ELF-1 (cell line): ENCODE measurements at regions not wholly inside any gene's neighbourhood (a gene's known extent, or its start where the extent isn't known, plus 50 kb on each side); places are given as distances from the start of the nearest gene placed in this dataset.

ENCODE experiments used
- DNase-seq: peaks from one replicate; pipeline ENCODE4 v3.0.0-alpha.2; 2016; ENCODE audit warnings: low read depth, low spot score

DNA sequence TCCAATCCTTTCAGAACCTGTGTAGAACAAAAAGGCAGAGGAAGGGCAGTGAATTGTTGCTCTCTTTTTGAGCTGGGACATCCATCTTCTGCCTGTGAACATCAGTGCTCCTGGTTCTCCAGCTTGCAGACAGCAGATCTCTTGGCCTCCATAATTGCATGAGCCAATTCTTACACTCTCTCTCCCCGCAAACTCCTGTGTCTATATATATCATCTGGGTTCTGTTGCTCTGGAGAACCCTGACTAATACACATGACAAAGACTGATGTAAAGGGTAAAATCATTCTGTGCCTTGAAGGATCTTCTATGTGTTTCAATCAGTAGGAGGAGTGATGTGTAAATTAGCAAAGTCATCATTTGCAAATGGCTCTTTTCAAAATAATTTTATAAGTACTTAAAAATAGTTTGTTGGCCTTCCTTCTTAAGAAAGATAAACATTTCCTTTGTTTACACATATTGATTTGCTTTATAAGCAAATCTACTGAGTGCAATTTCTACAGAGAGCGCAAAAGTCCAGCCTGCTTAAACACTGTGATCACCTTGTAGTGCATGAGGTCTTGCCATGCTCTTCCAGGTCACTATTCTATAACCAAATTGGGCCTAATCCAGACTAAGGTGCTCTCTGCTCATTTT lies 154.9 kb upstream of the ANKRD28 start:
- DNase-seq, result no peak

DNA sequence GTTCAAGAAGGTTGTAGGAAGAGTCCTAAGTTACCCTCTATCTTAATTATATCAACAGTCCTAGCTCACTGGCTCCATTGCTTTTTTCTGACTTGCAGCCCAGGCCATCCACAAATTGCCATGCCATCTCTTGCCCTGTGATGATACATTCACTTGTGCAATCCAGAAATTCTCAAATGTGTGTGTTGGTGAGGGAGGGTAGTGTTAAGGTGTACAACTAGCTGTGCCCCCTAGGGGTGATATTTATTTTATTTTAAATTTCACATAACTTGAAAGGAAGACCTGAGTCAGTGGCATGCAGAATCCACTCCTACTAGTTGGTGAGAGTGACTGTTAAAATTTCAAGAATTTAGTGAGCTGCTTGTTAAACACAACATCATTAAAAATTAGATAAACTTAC lies 156.1 kb upstream of the ANKRD28 start:
- DNase-seq, result no peak

DNA sequence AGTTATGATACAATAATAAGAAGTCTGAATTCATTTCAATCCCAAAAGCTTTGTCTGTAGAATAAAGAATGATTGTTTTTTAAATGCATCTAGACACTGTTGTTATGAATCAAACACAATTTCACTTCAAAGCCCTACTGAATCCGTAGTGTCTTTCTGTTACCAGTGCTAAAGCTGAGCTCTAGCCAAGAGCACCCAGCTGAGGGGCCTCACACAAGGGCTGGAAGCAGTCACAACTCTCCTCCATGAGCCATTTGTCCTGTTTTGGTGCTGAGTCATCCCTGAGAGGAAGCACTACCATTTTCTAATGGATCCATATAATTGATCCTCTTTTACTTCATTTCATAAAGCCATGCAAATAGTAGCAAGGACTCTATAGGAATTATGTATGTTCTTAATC lies 158.2 kb upstream of the ANKRD28 start:
- no peak for DNase-seq

DNA sequence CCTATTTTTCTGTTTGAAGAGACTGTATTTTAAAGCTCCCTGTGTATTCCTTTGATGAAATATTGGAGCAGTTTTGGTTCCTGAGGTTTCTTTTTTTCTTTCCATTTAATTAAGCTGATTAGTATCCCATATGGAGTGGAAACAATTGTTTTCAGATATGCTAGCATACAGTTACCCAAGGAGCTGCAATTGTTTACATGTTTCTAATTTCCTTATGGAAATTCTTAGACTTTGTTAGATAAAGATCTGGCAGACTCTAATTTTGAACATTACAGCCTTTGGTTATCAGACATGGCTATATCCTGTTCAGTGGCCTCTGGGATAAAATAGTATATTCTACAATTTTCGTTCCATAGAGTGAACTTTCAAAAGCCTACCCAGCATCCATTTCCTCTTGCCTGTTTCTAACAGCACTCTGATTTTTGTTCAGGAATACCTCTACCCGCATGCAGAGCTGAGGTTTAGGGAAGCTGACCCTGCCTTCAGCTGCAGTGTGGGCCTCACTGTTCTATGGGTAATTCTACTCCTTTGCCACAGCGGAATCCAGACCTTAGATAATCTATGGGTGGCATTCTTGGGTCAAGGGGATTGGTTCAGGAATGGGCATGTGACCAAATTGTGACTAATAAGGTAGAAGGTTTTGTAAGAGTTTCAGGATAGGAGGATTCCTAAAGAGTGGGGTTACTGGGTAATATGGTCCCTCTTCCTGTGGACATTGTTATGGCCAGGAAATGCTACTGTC lies 161.1 kb upstream of the ANKRD28 start:
- DNase-seq, result no peak

DNA sequence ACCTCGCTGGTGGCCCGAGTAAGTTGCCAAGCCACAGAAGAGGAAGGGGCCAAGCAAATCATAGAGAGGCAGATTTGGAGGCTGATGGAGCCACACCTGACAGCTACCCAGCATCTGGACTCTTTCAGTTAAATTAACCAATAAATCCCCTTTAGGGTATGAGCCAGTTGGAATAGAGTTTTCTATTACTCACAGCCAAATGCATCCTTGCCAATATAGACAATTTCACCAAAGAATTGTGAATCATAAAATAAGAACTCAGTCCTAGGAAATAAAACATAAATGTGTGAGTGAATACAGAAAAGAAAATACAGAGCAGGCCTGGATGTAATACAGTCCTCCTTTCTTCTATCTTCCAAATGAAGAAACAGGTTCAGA lies 161.6 kb upstream of the ANKRD28 start:
- no peak for DNase-seq

DNA sequence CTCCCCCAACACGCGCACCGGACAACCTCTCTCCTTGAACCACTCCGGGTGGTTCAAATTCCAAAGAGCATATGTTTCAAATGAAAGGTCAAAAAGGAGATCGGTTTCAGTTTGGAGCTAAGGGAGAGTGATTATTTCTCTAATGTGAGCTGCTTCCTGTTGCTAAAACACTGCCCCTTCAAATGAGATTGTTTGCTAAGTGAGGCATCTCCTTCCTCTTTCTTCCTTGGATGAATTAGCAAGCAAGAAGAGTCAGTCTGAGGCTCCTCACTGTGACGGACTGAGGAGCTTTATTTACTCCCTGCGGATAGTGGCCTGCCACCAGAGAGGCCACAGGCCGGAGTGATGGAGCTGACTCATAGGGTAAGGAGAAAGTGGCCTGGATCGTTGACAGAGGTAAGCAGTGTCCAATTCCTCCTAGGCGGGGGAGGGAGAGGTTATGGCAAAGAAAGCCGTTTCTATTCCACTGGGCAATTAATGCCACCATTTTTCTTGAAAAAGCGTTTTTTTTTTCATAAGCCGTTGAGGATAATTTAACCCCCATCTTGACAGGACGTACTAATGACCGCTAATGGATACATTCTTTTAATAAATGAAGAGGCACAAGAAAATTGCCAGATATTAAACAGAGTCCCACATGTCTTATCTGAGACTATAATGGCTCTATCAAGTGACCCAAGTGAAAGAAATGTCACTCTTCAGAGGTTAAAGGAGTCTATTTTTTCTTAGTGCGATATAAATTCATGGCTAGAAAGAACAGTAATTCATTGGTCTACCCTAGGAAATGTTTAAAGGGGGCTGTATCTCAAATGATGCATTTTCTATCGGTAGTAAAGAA lies 167.0 kb upstream of the ANKRD28 start:
- no peak for DNase-seq

DNA sequence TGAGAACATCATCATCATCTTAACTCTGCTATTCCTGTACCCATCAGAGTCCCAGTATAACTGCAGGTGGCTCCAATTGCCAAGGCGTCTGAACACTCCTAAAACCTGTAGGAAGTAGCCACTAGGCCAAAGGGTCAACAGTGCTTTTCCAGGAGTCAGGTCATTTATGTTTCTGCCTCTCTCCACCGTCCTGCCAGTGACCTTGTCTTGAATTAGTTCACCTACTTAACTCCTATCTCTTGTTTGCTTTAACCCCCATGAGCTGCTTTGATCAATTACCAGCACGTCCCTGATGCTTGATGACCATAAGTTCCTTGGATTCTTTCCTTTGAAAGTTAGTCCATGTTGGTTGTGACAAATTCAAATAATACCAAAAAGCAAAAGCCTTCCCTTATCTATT lies 169.8 kb upstream of the ANKRD28 start:
- no peak for DNase-seq

DNA sequence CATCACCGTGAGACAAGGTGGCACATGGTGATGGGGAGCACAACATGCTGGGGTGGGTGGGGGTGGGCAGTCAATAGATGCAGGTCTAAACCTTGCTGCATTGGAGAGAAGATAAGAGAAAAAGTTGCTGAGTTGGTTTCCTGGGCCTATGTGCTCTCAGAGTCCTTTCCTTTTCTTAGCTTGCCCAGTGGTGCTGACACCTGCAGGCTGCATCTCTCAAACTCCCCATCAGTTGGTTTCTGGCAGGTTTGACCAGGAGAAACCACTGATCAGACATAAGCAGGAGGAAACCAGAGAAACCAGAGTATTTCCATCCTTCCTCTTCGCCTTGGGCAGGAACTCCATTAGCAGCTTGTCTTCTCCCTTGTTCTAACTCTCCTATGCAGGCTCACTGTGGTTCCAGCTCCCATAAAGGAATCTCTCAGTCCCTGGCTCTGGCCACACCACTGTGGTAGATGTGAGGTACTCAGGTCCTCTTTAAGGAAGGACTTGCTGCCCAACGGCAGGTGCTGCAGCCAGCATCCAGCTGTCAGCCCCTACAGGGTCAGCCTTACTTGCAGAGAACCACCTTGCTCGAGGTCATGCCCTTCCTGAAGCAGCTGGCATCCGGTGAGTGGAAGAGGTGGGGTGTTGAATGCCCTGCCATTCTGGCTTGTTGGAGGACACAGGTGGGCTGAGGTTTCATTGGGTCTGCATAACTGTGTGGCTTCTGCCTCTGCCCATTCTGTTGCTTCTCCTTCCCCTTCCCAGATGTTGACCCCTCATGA lies 172.3 kb upstream of the ANKRD28 start:
- DNase-seq, result no peak

DNA sequence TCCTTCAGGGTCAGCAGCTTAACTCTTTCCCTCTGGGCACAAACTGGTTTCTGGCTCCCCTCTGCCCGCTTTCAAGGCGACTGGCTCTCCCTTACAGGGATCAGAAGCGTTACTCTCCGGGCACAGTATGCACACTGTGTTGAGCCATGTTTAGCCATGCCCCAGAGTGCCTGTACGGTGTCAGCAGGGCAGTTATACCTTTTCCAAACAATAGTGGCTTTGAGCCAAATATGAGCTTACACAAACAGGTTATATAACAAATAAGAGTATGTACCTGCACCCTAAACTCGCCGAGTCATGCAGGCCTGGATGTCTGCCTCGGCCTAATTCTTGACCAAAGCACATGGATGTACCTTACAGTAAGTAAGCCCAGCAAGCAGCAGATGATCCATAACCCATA lies 175.6 kb upstream of the ANKRD28 start:
- DNase-seq, result no peak

DNA sequence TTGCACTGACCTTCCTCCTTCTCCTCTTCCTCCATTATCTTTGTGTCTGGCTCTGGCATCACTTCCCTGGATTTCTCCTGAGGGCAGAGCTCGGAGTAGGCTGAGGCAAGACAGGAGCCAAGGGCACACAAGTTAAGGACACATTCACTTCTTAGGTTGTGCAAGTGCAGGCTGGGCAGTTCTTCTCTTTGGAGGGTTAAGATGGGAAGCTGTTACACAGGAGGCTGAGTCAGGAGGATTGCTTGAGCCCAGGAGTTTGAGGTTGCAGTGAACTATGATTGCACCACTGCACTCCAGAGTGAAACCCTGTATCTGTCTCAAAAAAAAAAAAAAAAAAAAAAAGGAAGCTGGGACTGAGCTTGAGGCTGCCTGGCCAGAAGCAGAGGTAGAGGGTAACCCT lies 176.2 kb upstream of the ANKRD28 start:
- DNase-seq, result no peak

DNA sequence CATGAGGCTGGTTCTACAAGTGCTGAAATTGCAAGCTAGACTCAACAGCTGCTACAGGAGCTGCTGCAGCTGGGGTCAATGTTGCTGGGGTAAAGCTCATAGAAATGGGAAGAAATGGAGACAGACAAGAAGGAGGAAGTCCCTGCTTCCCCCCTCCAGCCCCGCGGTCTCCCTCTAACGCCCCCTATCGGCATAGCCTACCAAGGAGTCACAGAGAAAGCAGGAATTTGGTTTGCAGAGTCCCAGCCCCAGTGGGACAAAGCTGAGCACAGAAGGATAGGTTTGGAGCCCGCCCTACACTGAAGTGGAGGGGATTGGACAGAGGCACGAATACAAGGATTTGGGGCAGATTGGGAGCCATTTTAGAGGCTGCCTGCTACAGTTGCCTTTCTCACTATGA lies 176.9 kb upstream of the ANKRD28 start:
- peak; percentile 44 for DNase-seq

DNA sequence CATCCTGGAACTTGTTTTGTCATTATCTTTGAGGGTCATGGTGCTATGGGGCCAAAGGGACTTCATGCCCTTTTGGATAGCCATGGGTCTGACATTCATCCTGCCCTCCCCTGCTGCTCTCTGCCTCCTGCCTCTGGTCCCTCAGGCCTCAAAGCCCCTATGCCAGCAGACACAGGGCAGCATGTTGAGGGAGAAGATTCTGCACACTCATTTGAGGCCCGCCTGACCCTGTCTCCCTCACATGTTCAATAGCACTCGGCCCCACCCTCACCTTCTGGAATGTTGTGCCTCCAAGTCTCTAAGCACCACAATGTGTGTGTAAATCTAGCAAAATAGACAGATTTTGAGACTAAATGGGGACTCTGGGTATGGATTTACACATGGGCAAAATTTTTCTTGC lies 178.7 kb upstream of the ANKRD28 start:
- DNase-seq, result no peak

DNA sequence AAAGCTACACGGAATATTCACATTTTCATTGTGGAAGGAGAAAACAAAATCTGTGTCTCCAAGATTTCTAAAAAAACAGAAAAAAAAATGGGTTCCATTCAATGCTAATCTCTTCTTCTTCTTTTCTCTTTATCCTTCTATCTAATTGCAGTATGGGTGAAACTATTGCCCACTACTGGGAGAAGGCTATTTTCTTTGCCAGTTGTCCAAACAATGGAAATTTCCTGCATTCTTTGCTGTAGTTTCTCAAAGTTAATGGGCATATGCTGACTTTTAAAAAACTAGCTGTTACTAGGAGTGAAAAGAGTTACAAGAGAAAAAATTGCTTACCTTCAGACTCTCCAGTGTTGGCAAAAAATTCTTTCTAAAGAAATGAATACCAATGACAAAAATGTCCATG lies 179.3 kb upstream of the ANKRD28 start:
- DNase-seq, result no peak

DNA sequence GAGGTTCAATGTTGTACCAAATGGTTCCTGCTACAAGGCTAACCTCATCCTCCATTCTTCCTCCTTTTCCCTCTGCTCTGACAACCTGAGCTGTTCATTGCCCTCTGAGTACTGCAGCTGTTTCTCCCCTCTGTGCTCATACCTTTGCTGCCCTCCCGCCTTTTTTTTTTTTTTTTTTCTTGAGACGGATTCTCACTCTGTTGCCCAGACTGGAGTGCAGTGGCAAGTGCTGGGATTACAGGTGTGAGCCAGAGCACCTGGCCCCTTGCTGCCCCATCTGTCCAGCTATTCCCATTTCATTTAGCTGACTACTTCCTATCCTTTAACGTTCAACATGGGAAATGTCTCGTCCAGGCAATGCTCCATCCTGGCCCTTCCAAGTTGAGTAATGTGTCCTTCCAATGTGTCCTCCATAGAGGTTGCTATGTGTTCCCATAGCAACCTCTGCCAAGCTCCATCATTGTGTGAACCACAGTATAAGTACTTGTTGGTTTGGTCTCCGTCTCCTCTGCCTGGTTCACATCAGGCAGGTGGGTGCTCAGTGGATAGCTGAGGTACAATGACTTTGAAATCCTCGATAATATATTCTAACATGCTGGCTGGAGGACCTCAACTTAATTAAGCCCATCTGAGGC lies 179.9 kb upstream of the ANKRD28 start:
- no peak for DNase-seq

DNA sequence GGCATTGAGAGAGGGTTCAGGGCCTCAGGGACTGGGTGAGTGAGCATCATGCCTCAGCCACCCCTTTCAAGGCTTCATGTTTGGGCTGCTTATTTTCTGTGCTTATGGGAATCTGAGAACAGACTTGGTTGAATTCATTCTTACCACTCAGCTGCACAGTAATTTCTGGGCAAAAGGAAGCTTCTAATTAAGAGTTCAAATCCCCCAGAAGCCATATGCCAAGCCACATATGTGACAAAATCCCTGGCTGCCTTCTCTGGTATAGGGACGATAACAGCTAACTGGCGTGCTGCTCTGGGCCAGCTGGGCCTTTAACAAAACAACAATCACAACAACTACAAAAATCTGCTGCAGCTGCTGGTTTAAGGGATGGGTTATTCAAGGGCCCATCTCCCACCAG lies 181.0 kb upstream of the ANKRD28 start:
- no peak for DNase-seq

DNA sequence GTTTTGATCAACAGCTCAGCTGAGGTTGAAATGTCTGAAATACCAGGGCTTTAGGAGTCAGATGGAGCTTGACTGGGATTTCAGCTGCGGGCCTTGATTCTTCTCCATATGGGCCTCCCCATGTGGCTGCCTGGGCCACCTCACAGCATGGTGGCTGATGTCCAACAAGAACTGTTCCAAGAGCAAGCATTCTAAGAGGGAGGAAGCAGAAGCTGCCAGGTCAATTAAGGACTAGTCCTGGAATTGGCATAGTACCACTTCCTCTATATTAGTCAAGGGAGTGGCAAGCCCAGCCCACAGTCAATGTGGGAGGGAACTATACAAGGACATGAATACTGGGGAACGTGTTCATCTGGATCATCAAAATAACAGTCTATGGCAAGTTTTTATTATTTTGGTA lies 181.7 kb upstream of the ANKRD28 start:
- no peak for DNase-seq

DNA sequence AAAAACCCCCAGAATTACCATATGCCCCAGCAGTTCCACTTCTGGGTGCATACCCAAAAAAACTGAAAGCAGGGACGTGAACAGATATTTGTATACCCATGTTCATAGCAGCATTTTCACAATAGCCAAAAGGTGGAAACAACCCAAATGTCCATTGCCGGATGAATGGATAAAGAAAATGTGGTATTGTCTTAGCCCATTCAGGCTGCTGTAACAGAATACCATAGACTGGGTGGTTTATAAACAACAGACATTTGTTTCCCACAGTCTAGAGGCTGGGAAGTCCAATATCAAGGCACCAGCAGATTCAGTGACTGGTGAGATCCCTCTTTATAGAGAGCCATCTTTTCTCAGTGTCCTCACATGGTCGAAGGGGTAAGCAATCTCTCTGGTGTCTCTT lies 182.1 kb upstream of the ANKRD28 start:
- DNase-seq, result no peak

DNA sequence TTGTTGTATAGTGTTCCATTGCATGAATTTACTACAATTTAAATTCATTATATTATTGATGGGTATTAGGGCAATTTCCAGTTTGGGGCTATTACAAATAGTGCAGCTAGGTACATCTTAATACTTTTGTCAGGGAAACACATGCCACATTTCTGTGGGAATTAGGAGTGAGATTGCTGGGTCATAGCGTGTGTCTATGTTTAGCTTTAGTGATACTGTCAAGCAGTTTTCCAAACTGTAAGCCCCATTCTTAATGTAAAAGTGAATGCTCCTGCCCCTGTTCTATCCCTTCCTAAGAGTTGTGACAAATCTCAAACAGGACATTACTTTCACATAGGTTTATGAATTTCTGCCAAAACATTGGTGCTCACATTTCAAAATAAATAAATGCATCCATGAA lies 184.5 kb upstream of the ANKRD28 start:
- DNase-seq, result no peak

DNA sequence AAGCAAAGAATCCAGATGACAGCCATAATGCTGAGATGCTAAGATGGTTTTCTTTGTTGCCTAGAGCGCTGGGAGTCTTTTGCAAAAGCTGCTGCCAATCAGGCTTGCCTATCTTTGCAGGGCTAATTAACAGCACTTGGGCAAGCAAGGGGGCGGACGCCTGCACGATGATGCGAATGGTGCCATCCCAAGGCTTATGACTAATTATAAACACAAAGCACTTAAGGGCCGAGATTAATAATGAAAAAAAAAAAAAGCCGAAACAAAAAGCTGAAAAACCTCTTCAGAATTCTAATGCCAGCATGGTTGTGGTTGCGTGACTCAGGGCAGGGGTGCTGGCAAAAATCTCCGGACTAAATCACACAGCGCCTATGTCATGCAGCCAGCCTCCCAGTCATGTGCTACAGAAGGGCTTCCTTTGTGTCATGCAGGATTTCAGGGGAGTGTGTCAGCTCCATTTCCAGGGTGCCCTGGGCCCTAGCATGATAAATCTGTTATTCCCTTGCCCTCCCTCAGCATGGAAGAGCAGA lies 185.0 kb upstream of the ANKRD28 start:
- no peak for DNase-seq

DNA sequence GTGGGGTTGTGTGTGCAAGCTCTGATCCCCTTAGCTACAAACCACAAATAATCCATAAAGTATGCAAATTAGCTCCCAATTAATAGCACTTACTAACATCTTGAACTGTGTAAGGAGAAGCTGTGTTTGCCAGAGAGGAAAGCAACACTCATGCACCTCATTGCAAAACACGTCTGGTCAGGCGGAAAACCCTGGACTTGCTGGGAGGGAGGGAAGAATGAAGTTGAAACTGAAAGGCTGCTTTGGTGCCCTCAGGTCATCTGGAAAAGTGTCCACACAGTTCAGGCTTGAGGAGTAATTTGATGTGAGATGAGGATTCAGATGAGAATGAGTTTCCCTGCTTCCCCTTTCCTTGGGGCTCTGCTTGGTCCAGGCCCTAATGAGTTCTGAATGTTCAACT lies 185.5 kb upstream of the ANKRD28 start:
- peak; percentile 16 for DNase-seq

DNA sequence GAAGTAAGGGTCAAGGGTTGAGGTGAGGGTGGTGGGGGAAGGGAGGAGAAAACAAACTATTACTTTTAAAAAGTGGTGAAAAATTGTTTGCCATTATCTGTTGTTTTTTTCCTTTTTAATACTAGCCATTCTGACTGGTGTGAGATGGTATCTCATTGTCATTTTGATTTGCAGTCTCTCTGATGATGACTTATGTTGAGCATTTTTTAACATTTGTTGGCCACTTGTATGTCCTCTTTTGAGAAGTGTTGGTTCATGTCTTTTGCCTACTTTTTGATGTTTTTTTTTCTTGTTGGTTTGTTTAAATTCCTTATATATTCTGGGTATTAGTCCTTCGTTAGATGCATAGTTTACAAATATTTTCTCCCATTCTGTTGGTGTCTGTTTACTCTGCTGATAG lies 185.9 kb upstream of the ANKRD28 start:
- no peak for DNase-seq
